ENCODE measurements at regions not wholly inside any gene's neighbourhood (a gene's known extent, or its start where the extent isn't known, plus 50 kb on each side); places are given as distances from the start of the nearest gene placed in this dataset.

GRCh38 chr2:226407135-226407534 lies 392.5 kb downstream of the IRS1 start:
- Histone ChIP-seq H3K36me3 (no peaks in the 10 kb centered on the region), H3K9me3 (no peaks in the 10 kb centered on the region), H3K4me1 (no peaks in the 10 kb centered on the region), H3K27ac (no peak overlapping the region), H3K4me3 (replicated peaks in 1 of 3) (no peak overlapping the region), H3K27me3 (no peaks in the 10 kb centered on the region)
- intact Hi-C loops (cut with DNase I) = no loop called here
- 79 to 83% methylated on average over 2 of the region's 2 CpGs for WGBS, 2 donors
- DNase-seq = no peak
- TF ChIP-seq CTCF (IDR thresholded peaks at IDR 0.05) (no peak), POLR2A (IDR thresholded peaks at IDR 0.05) (no peak)

GRCh38 chr2:226405465-226405864 lies 394.2 kb downstream of the IRS1 start:
- intact Hi-C loops (cut with DNase I) = no loop called here
- no peak for DNase-seq
- no peaks in the 10 kb centered on the region for H3K36me3 ChIP-seq

GRCh38 chr2:226403369-226403768 lies 396.3 kb downstream of the IRS1 start:
- no peak overlapping the region for H3K4me3 ChIP-seq (replicated peaks in 1 of 3)
- H3K36me3 ChIP-seq = no peaks in the 10 kb centered on the region
- TF ChIP-seq CTCF (IDR thresholded peaks at IDR 0.05) (no peak), POLR2A (IDR thresholded peaks at IDR 0.05) (no peak)
- no peaks in the 10 kb centered on the region for H3K4me1 ChIP-seq
- intact Hi-C loops (cut with DNase I) = no loop called here
- no peaks in the 10 kb centered on the region for H3K9me3 ChIP-seq
- no peaks in the 10 kb centered on the region for H3K27me3 ChIP-seq
- no peak for DNase-seq
- no peak overlapping the region for H3K27ac ChIP-seq
- WGBS, 2 donors = 78 to 89% methylated on average over 2 of the region's 2 CpGs

More at GRCh38 chr2:226405465-226405864, 394.2 kb downstream of the IRS1 start:
- H3K4me1 ChIP-seq = no peaks in the 10 kb centered on the region
- H3K9me3 ChIP-seq = no peaks in the 10 kb centered on the region
- 81 to 82% methylated on average over 1 of the region's 1 CpG for WGBS, 2 donors
- no peak overlapping the region for H3K4me3 ChIP-seq (replicated peaks in 1 of 3)
- no peak for TF ChIP-seq CTCF (IDR thresholded peaks at IDR 0.05)
- no peak for TF ChIP-seq POLR2A (IDR thresholded peaks at IDR 0.05)
- H3K27ac ChIP-seq = no peak overlapping the region
- H3K27me3 ChIP-seq = no peaks in the 10 kb centered on the region

- H3K9me3 ChIP-seq = no peaks in the 10 kb centered on the region
- H3K27me3 ChIP-seq = no peaks in the 10 kb centered on the region
- DNase-seq = no peak
- H3K4me3 ChIP-seq (replicated peaks in 1 of 3) = no peak overlapping the region
- TF ChIP-seq CTCF (IDR thresholded peaks at IDR 0.05) (no peak), POLR2A (IDR thresholded peaks at IDR 0.05) (no peak)
- H3K27ac ChIP-seq = no peak overlapping the region
- 71 to 90% methylated on average over 1 of the region's 1 CpG for WGBS, 2 donors
- H3K36me3 ChIP-seq = no peaks in the 10 kb centered on the region
- no peaks in the 10 kb centered on the region for H3K4me1 ChIP-seq
- intact Hi-C loops (cut with DNase I) = no loop called here
These were observed 400.6 kb downstream of the IRS1 start for GRCh38 chr2:226399006-226399405.

- H3K9me3 ChIP-seq = no peaks in the 10 kb centered on the region
- no peaks in the 10 kb centered on the region for H3K27me3 ChIP-seq
- no peak overlapping the region for H3K27ac ChIP-seq
- 89 to 100% methylated on average over 1 of the region's 1 CpG for WGBS, 2 donors
- intact Hi-C loops (cut with DNase I) = no loop called here
- no peak overlapping the region for H3K4me3 ChIP-seq (replicated peaks in 1 of 3)
- no peak for TF ChIP-seq POLR2A (IDR thresholded peaks at IDR 0.05)
- no peak for TF ChIP-seq CTCF (IDR thresholded peaks at IDR 0.05)
- no peaks in the 10 kb centered on the region for H3K4me1 ChIP-seq
- DNase-seq = peak in 1 of 2 donors; percentile 8
- no peaks in the 10 kb centered on the region for H3K36me3 ChIP-seq
These were observed 401.0 kb downstream of the IRS1 start for GRCh38 chr2:226398580-226398979.
